Kidney (tissue), 13 donors: ENCODE measurements at regions not wholly inside any gene's neighbourhood (a gene's known extent, or its start where the extent isn't known, plus 50 kb on each side); places are given as distances from the start of the nearest gene placed in this dataset.
A peak's percentile ranks its signal among the peaks of the same experiment; 100 is the strongest.

ENCODE experiments used
- DNase-seq, 5 donors: peaks; one replicate each; pipeline ENCODE4 v3.0.0-alpha.2; 2013 to 2020
- FAIRE-seq: peaks from 2 replicates; lab custom pipeline; 2012; peaks lifted over from hg19 to GRCh38; lab: Jason Lieb, UNC
- H3K27ac ChIP-seq, 2 donors: one replicate each; pipeline ENCODE4 v1.7.0; 2013; ENCODE audit warnings: low read depth in 2 of 2, low read length in 2 of 2, inconsistent platforms in 1 of 2
- H3K27me3 ChIP-seq: one replicate; pipeline ENCODE4 v1.7.1; 2013; ENCODE audit warnings: low read length, inconsistent platforms; ENCODE audit not compliant: control insufficient read depth, insufficient read depth
- H3K36me3 ChIP-seq, 3 donors: one replicate each; pipeline versions ENCODE4 v1.7.0 to v1.7.1; 2013; ENCODE audit warnings: low read length in 3 of 3, control low read depth in 1 of 3, inconsistent platforms in 1 of 3; ENCODE audit not compliant: insufficient read depth in 3 of 3, control insufficient read depth in 2 of 3
- H3K4me1 ChIP-seq, 3 donors: one replicate each; pipeline versions ENCODE4 v1.7.0 to v1.7.1; 2013; ENCODE audit warnings: low read length in 3 of 3, inconsistent platforms in 1 of 3, low read depth in 1 of 3; ENCODE audit not compliant: control insufficient read depth in 2 of 3, insufficient read depth in 2 of 3
- H3K4me3 ChIP-seq, 3 donors: one replicate each; pipeline versions ENCODE4 v1.7.0 to v1.8.1; 2013; ENCODE audit warnings: low read length in 3 of 3, control low read depth in 1 of 3, inconsistent platforms in 1 of 3
- H3K9ac ChIP-seq, 3 donors: one replicate each; pipeline versions ENCODE4 v1.7.0 to v1.7.1; 2013; ENCODE audit warnings: low read length in 3 of 3, control low read depth in 1 of 3, inconsistent platforms in 1 of 3
- H3K9me3 ChIP-seq, 3 donors: one replicate each; pipeline versions ENCODE4 v1.7.0 to v1.7.1; 2013; ENCODE audit warnings: low read length in 3 of 3, control low read depth in 1 of 3, inconsistent platforms in 1 of 3; ENCODE audit not compliant: control insufficient read depth in 2 of 3, insufficient read depth in 1 of 3
- CTCF ChIP-seq: IDR thresholded peaks from 3 replicates; pipeline ENCODE4 v1.5.1; 2012; ENCODE audit warnings: mild to moderate bottlenecking, moderate library complexity, borderline replicate concordance; ENCODE audit not compliant: insufficient read depth; ENCODE audit errors: extremely low read depth
- intact Hi-C: fragments of 100-400 bp; cut with DNase I; formaldehyde crosslinking; loops from one replicate; pipeline ENCODE4 v1.11.1; 2022
- donor health status: control.
- donor health status: control.
- donor health status: control.
- donor health status: control.
- donor health status: control.
- donor health status: DM: yes; HTN: yes; CAD: no.
- donor health status: Normal renal cell carcinoma (clear cell type).

GRCh38 chr11:42299780-42300179 lies 840.3 kb upstream of the LRRC4C start:
- intact Hi-C loops = no loop called here
- FAIRE-seq = no peak
- DNase-seq = no peak

GRCh38 chr11:42301777-42302176 lies 842.3 kb upstream of the LRRC4C start:
- Histone ChIP-seq H3K36me3 (no peaks in the 10 kb centered on the region), H3K9me3 (no peaks in the 10 kb centered on the region), H3K4me3 (no peak overlapping the region), H3K27ac (no peak overlapping the region), H3K4me1 (no peaks in the 10 kb centered on the region), H3K27me3 (no peaks in the 10 kb centered on the region), H3K9ac (no peak overlapping the region)
- DNase-seq (no peak), FAIRE-seq (peak; percentile 84)
- intact Hi-C loops = no loop called here
- no peak for TF ChIP-seq CTCF

More at GRCh38 chr11:42299780-42300179, 840.3 kb upstream of the LRRC4C start:
- Histone ChIP-seq H3K9me3 (peaks cover 0 to 5% (median 0%) of the 10 kb centered on the region in 3 donors), H3K36me3 (no peaks in the 10 kb centered on the region), H3K27me3 (no peaks in the 10 kb centered on the region), H3K9ac (no peak overlapping the region), H3K27ac (no peak overlapping the region), H3K4me1 (no peaks in the 10 kb centered on the region), H3K4me3 (no peak overlapping the region)
- no peak for TF ChIP-seq CTCF

GRCh38 chr11:42311514-42311913 lies 852.1 kb upstream of the LRRC4C start:
- intact Hi-C loops = no loop called here
- no peak for DNase-seq
- no peaks in the 10 kb centered on the region for H3K36me3 ChIP-seq
- no peak overlapping the region for H3K27ac ChIP-seq
- no peaks in the 10 kb centered on the region for H3K9me3 ChIP-seq
- no peaks in the 10 kb centered on the region for H3K4me1 ChIP-seq
- TF ChIP-seq CTCF = no peak
- FAIRE-seq = no peak
- no peaks in the 10 kb centered on the region for H3K27me3 ChIP-seq
- H3K9ac ChIP-seq = no peak overlapping the region
- H3K4me3 ChIP-seq = no peak overlapping the region

GRCh38 chr11:42311944-42312343 lies 852.5 kb upstream of the LRRC4C start:
- DNase-seq (no peak), FAIRE-seq (no peak)
- Histone ChIP-seq H3K4me3 (no peak overlapping the region), H3K27ac (no peak overlapping the region), H3K9me3 (no peaks in the 10 kb centered on the region), H3K9ac (no peak overlapping the region), H3K27me3 (no peaks in the 10 kb centered on the region), H3K4me1 (no peaks in the 10 kb centered on the region), H3K36me3 (no peaks in the 10 kb centered on the region)
- no peak for TF ChIP-seq CTCF
- intact Hi-C loops = no loop called here
